Endothelial cell of umbilical vein (primary cell): ENCODE measurements at regions not wholly inside any gene's neighbourhood (a gene's known extent, or its start where the extent isn't known, plus 50 kb on each side); places are given as distances from the start of the nearest gene placed in this dataset.

Experiments
- BruUV-seq: library from RNA; stranded (reverse); fragments of 400-500 nt; replicated peaks from 2 replicates; lab custom pipeline; 2021; lab: Mats Ljungman, UMichigan
- CTCF ChIA-PET: fragments of 300-600, 350-600 bp; sonication (Branson Sonifier 250); formaldehyde crosslinking; loops from one replicate; lab custom pipeline; 2021; ENCODE audit warnings: antibody characterized with exemption, inconsistent platforms; lab: Charles Lee
- POLR2A ChIA-PET: fragments of 300-600, 350-600 bp; sonication (Branson Sonifier 250); formaldehyde crosslinking; loops from one replicate; lab custom pipeline; 2021; ENCODE audit warnings: antibody characterized with exemption, inconsistent platforms; lab: Charles Lee
- DNase-seq: peaks from one replicate; pipeline ENCODE4 v3.0.0-alpha.2; 2011; ENCODE audit warnings: low read depth, low spot score
- FAIRE-seq: peaks from 2 replicates; lab custom pipeline; 2011; peaks lifted over from hg19 to GRCh38; lab: Jason Lieb, UNC
- H2AFZ ChIP-seq: 2 replicates; pipeline ENCODE4 v1.6.0; 2012; ENCODE audit warnings: low read depth, low read length, control low read depth, inconsistent platforms
- H3K27ac ChIP-seq: 2 replicates; pipeline ENCODE4 v1.5.1; 2011; ENCODE audit warnings: low read depth, mild to moderate bottlenecking, control low read depth, low read length, moderate library complexity; ENCODE audit not compliant: insufficient read depth
- H3K27me3 ChIP-seq, 2 experiments: 2 replicates each; pipeline versions ENCODE4 v1.6.0 to v1.6.1; 2011; ENCODE audit warnings: low read length in 2 of 2, mixed read lengths in 1 of 2; ENCODE audit not compliant: control insufficient read depth in 2 of 2, insufficient read depth in 2 of 2
- H3K36me3 ChIP-seq, 2 experiments: 2 replicates in 1 of 2; 3 replicates in 1 of 2; pipeline ENCODE4 v1.5.1; 2011; ENCODE audit warnings: low read length in 2 of 2, mild to moderate bottlenecking in 1 of 2, moderate library complexity in 1 of 2; ENCODE audit not compliant: control insufficient read depth in 2 of 2, insufficient read depth in 2 of 2; ENCODE audit errors: extremely low read depth in 1 of 2
- H3K4me1 ChIP-seq: 3 replicates; pipeline ENCODE4 v1.5.1; 2011; ENCODE audit warnings: mild to moderate bottlenecking, low read length; ENCODE audit not compliant: control insufficient read depth, insufficient read depth; ENCODE audit errors: extremely low read depth
- H3K4me2 ChIP-seq: 2 replicates; pipeline ENCODE4 v1.6.1; 2011; ENCODE audit warnings: low read length, control low read depth, mixed read lengths; ENCODE audit not compliant: insufficient read depth
- H3K4me3 ChIP-seq, 3 experiments: fragments of 200-600 bp in 1 of 3; sonication (generic), shearing (Covaris generic) in 1 of 3; replicated peaks in 1 of 3; 2 replicates each; pipeline ENCODE4 v1.5.1; 2011 to 2016; ENCODE audit warnings: control low read depth in 3 of 3, low read length in 3 of 3, mild to moderate bottlenecking in 2 of 3, inconsistent platforms in 1 of 3, low read depth in 1 of 3, moderate library complexity in 1 of 3; ENCODE audit not compliant: insufficient read depth in 1 of 3
- H3K79me2 ChIP-seq: 2 replicates; pipeline ENCODE4 v1.6.0; 2012; ENCODE audit warnings: low read length, inconsistent platforms; ENCODE audit not compliant: control insufficient read depth, insufficient read depth
- H3K9ac ChIP-seq: replicated peaks from 2 replicates; pipeline ENCODE3; 2011; ENCODE audit warnings: low read length, control low read depth; ENCODE audit not compliant: insufficient read depth; ENCODE audit errors: extremely low read depth
- H3K9me1 ChIP-seq: replicated peaks from 3 replicates; pipeline ENCODE4 v1.6.0; 2011; ENCODE audit warnings: mild to moderate bottlenecking, low read length; ENCODE audit not compliant: control insufficient read depth, insufficient read depth; ENCODE audit errors: extremely low read depth
- H3K9me3 ChIP-seq: replicated peaks from 2 replicates; pipeline ENCODE4 v1.5.1; 2012; ENCODE audit warnings: low read length, inconsistent platforms; ENCODE audit not compliant: control insufficient read depth, insufficient read depth
- H4K20me1 ChIP-seq: replicated peaks from 2 replicates; pipeline ENCODE3; 2011; ENCODE audit warnings: mild to moderate bottlenecking, low read length; ENCODE audit not compliant: control insufficient read depth, insufficient read depth; ENCODE audit errors: extremely low read depth
- CTCF ChIP-seq, 2 donors: IDR thresholded peaks; 1 replicate in 1 of 2; 2 replicates in 1 of 2; pipeline ENCODE4 v1.5.1; 2011; ENCODE audit warnings: low read length in 2 of 2, mild to moderate bottlenecking in 2 of 2, moderate library complexity in 2 of 2, control low read depth in 1 of 2, inconsistent platforms in 1 of 2, low read depth in 1 of 2; ENCODE audit not compliant: insufficient read depth in 1 of 2; ENCODE audit errors: extremely low read depth in 1 of 2
- EZH2 ChIP-seq: IDR thresholded peaks from 2 replicates; pipeline ENCODE4 v1.6.1; 2012; ENCODE audit warnings: borderline replicate concordance, low read depth, mild to moderate bottlenecking, moderate library complexity, low read length, inconsistent platforms; ENCODE audit not compliant: severe bottlenecking
- FOS ChIP-seq: IDR thresholded peaks from 2 replicates; pipeline ENCODE4 v1.6.1; 2011; ENCODE audit warnings: mild to moderate bottlenecking, low read length, moderate library complexity, borderline replicate concordance; ENCODE audit not compliant: insufficient read depth
- GATA2 ChIP-seq: IDR thresholded peaks from 2 replicates; pipeline ENCODE4 v1.7.0; 2011; ENCODE audit warnings: low read depth, mild to moderate bottlenecking, moderate library complexity, mixed read lengths, low read length; ENCODE audit not compliant: insufficient read length, insufficient read depth
- JUN ChIP-seq: IDR thresholded peaks from 2 replicates; pipeline ENCODE4 v1.6.1; 2011; ENCODE audit warnings: borderline replicate concordance, low read depth; ENCODE audit not compliant: insufficient read length, insufficient read depth
- MAX ChIP-seq: IDR thresholded peaks from 2 replicates; pipeline ENCODE4 v1.6.1; 2011; ENCODE audit not compliant: insufficient read depth, insufficient read length
- MYC ChIP-seq: IDR thresholded peaks from one replicate; pipeline ENCODE4 v1.6.1; 2011; ENCODE audit warnings: mild to moderate bottlenecking, low read depth, low read length
- POLR2A ChIP-seq: IDR thresholded peaks from 2 replicates; pipeline ENCODE4 v1.6.1; 2012; ENCODE audit warnings: low read depth, mild to moderate bottlenecking, control low read depth, low read length
- POLR2AphosphoS5 ChIP-seq: IDR thresholded peaks from 2 replicates; pipeline ENCODE4 v1.6.1; 2012; ENCODE audit warnings: low read depth, mild to moderate bottlenecking, control low read depth, low read length, moderate library complexity; ENCODE audit not compliant: insufficient read depth
- dilution Hi-C: fragments of 300-500 bp; cut with MboI; formaldehyde crosslinking; loops from one replicate; pipeline ENCODE4 v1.15.0; 2019; ENCODE audit warnings: low sequenced_read_pairs; ENCODE audit not compliant: extremely low pct_ligation_motif_present
- intact Hi-C: fragments of 100-400 bp; cut with micrococcal nuclease; formaldehyde crosslinking; loops from one replicate; pipeline ENCODE4 v1.10.0; 2022

DNA sequence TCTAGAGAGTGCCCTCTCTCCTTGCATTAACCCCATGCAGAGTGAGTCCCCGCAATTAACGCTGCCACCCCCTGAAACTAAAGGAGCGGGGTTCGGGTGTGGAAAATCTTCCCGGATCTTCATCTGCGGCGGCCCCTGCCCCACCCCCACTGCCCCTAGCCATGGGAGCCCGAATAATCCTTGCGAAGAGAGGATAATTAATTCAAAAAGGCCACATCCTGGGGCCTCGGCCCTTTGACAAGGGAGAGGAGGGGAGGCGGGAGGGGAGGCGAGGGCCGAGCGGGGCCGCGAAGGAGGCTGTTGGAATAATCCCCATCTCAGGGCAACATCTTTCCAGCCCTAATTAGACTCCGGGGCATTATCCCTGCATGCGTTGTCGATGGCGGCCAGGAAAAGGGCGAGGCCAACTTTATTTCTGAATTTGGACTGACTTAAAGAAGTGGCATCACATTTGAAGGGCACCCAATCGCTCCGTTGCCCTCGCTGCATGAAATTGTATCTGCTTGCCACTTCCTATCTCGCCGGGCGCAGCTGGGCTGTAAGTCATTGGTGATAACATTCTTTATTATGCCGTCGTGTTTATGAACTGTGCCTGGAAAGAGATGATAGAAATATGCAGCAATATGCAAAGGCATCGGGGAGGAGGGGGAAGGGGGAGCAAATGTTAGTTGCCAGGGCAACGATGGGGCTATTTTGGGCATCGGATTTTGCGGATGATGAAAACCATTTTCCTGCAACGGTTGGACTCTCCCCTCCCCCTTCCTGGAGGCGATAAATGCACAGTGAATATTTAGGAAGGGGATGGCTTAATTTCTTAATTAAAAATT is 387.1 kb upstream of the TNRC6C start:
- H3K9ac ChIP-seq: no peak overlapping the region
- H4K20me1 ChIP-seq: no peaks in the 10 kb centered on the region
- DNase-seq (peak; percentile 64), FAIRE-seq (peak; percentile 63)
- TF ChIP-seq FOS (no peak), CTCF (IDR thresholded peaks at IDR 0.05; ENCODE audit: extremely low read depth in 1 of 2, insufficient read depth in 1 of 2, low read depth in 1 of 2, low read length in 2 of 2) (no peak), JUN (no peak), EZH2 (no peak), POLR2AphosphoS5 (no peak), MAX (no peak), POLR2A (no peak), MYC (no peak), GATA2 (no peak)
- no peaks in the 10 kb centered on the region for H3K4me1 ChIP-seq
- H3K36me3 ChIP-seq: no peaks in the 10 kb centered on the region
- CTCF ChIA-PET: interaction anchor here (1.4 kb wide), 1 partner anchor 28 kb away, joined by 4 read pairs; no protein-coding TSS in a partner anchor
- H3K9me3 ChIP-seq: no peaks in the 10 kb centered on the region
- no TSS peak for BruUV-seq
- H3K4me2 ChIP-seq: peak overlapping the region; percentile 29
- H3K9me1 ChIP-seq: no peaks in the 10 kb centered on the region
- no peaks in the 10 kb centered on the region for H3K79me2 ChIP-seq
- H2AFZ ChIP-seq: no peak overlapping the region
- no peak overlapping the region for H3K27ac ChIP-seq
- dilution Hi-C loops: no loop called here
- H3K4me3 ChIP-seq: no peak overlapping the region
- peaks cover 36% of the 10 kb centered on the region in 2 experiments for H3K27me3 ChIP-seq
- intact Hi-C loops: no loop called here
- POLR2A ChIA-PET: no interaction called here
